ENCODE measurements at regions not wholly inside any gene's neighbourhood (a gene's known extent, or its start where the extent isn't known, plus 50 kb on each side); places are given as distances from the start of the nearest gene placed in this dataset.
A peak's percentile ranks its signal among the peaks of the same experiment; 100 is the strongest.

DNA sequence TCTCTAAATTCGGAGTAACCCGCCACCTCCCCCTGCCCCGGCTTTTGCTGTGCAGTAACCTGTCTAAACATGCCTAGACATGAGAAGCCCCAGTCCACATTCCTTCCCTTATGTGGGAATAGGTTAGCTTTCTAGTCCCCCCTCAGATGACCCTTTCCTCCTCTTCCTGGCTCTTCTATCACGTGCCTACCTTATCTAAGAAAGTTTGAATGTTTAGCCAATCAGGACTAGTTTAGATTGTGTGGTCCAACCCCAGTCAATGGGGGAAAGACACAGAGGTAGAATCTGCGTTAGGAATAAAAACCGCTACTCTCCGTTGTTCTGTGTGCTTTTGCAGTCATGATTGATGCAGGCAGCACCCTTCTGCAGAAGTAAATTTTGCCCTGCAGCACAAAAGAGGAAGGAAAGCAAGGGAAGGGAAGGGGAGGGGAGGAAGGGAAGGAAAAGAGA, 69.0 kb upstream of the CD93 start:
- peak overlapping the region; percentile 16 for H3K27ac ChIP-seq (ENCODE audit: control insufficient read depth, insufficient read depth, low read length)
- no peak overlapping the region for H3K4me3 ChIP-seq (ENCODE audit: control insufficient read depth in 2 of 3, extremely low read depth in 1 of 3, insufficient read depth in 2 of 3, low read depth in 1 of 3, low read length in 3 of 3)
- FAIRE-seq (peak; percentile 43), DNase-seq (ENCODE audit: low read depth, low spot score) (no peak)
- H3K27me3 ChIP-seq (ENCODE audit: control insufficient read depth, extremely low read depth, insufficient read depth, low read length) = no peaks in the 10 kb centered on the region
- no peaks in the 10 kb centered on the region for H4K20me1 ChIP-seq (ENCODE audit: control insufficient read depth, extremely low read depth, insufficient read depth, low read length)
- H3K9me3 ChIP-seq (ENCODE audit: control insufficient read depth, low read depth, low read length) = no peaks in the 10 kb centered on the region
- dilution Hi-C loops (cut with MboI; ENCODE audit: extremely low pct_ligation_motif_present, low sequenced_read_pairs) = no loop called here
- no peaks in the 10 kb centered on the region for H3K79me2 ChIP-seq (ENCODE audit: control insufficient read depth, insufficient read depth, low read length)
- no peak overlapping the region for H2AFZ ChIP-seq (ENCODE audit: control insufficient read depth, low read length)
- peak overlapping the region; percentile 41 for H3K4me2 ChIP-seq (ENCODE audit: control insufficient read depth, extremely low read depth, insufficient read depth, low read depth, low read length)
- peaks cover 2% of the 10 kb centered on the region for H3K9me1 ChIP-seq (ENCODE audit: control insufficient read depth, extremely low read depth, insufficient read depth, low read length)
- H3K36me3 ChIP-seq (ENCODE audit: control insufficient read depth in 2 of 2, extremely low read depth in 1 of 2, insufficient read depth in 2 of 2, low read length in 2 of 2) = no peaks in the 10 kb centered on the region
- TF ChIP-seq EZH2 (IDR thresholded peaks at IDR 0.05; ENCODE audit: low read length) = no peak
- TF ChIP-seq, protein P1, sequence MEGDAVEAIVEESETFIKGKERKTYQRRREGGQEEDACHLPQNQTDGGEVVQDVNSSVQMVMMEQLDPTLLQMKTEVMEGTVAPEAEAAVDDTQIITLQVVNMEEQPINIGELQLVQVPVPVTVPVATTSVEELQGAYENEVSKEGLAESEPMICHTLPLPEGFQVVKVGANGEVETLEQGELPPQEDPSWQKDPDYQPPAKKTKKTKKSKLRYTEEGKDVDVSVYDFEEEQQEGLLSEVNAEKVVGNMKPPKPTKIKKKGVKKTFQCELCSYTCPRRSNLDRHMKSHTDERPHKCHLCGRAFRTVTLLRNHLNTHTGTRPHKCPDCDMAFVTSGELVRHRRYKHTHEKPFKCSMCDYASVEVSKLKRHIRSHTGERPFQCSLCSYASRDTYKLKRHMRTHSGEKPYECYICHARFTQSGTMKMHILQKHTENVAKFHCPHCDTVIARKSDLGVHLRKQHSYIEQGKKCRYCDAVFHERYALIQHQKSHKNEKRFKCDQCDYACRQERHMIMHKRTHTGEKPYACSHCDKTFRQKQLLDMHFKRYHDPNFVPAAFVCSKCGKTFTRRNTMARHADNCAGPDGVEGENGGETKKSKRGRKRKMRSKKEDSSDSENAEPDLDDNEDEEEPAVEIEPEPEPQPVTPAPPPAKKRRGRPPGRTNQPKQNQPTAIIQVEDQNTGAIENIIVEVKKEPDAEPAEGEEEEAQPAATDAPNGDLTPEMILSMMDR (optimal IDR thresholded peaks at IDR 0.05 in 1 of 3, IDR thresholded peaks at IDR 0.05 in 1 of 3, conservative IDR thresholded peaks at IDR 0.05 in 1 of 3; ENCODE audit: extremely low read depth in 1 of 3, insufficient read depth in 2 of 3, low read length in 3 of 3) = no peak
- no peak overlapping the region for H3K9ac ChIP-seq (ENCODE audit: control insufficient read depth, extremely low read depth, insufficient read depth, low read length)
- H3K4me1 ChIP-seq (ENCODE audit: control insufficient read depth, extremely low read depth, insufficient read depth, low read length) = peaks cover 42% of the 10 kb centered on the region

DNA sequence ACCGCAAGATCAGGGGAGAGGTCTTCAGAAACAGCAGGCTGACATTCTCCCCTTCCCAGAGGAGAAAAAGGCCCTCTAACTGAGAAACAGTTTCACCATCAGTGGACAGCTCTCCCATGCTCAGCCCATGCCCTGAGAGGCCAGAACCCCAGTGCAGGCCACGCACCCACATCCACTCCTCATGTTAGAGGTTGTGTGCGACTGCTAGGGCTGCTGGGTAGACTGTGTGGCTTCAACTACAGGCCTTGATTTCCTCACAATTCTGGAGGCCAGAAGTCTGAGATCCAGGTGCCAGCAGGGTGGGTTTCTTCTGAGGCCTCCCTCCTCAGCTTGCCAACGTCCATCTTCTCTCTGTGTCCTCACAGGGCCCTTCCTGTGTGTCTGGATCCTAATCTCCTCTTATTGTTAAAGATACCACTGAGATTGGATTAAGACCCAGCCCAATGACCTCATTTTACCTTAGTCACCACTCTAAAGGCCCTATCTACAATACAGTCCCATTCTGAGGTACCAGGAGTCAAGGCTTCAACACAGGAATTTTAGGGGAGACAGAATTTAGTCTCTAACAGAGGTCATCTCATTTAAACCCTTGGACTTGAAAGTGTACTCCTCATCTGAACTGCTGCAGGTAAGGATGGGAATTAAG, 67.7 kb upstream of the CD93 start:
- Histone ChIP-seq H3K79me2 (ENCODE audit: control insufficient read depth, insufficient read depth, low read length) (no peaks in the 10 kb centered on the region), H3K9ac (ENCODE audit: control insufficient read depth, extremely low read depth, insufficient read depth, low read length) (no peak overlapping the region), H3K4me2 (ENCODE audit: control insufficient read depth, extremely low read depth, insufficient read depth, low read depth, low read length) (no peak overlapping the region), H3K27ac (ENCODE audit: control insufficient read depth, insufficient read depth, low read length) (no peak overlapping the region), H3K9me3 (ENCODE audit: control insufficient read depth, low read depth, low read length) (no peaks in the 10 kb centered on the region), H3K4me3 (ENCODE audit: control insufficient read depth in 2 of 3, extremely low read depth in 1 of 3, insufficient read depth in 2 of 3, low read depth in 1 of 3, low read length in 3 of 3) (no peak overlapping the region), H4K20me1 (ENCODE audit: control insufficient read depth, extremely low read depth, insufficient read depth, low read length) (no peaks in the 10 kb centered on the region), H3K4me1 (ENCODE audit: control insufficient read depth, extremely low read depth, insufficient read depth, low read length) (peaks cover 33% of the 10 kb centered on the region), H3K27me3 (ENCODE audit: control insufficient read depth, extremely low read depth, insufficient read depth, low read length) (no peaks in the 10 kb centered on the region), H3K9me1 (ENCODE audit: control insufficient read depth, extremely low read depth, insufficient read depth, low read length) (no peaks in the 10 kb centered on the region), H2AFZ (ENCODE audit: control insufficient read depth, low read length) (no peak overlapping the region), H3K36me3 (ENCODE audit: control insufficient read depth in 2 of 2, extremely low read depth in 1 of 2, insufficient read depth in 2 of 2, low read length in 2 of 2) (no peaks in the 10 kb centered on the region)
- FAIRE-seq (no peak), DNase-seq (ENCODE audit: low read depth, low spot score) (no peak)
- TF ChIP-seq EZH2 (IDR thresholded peaks at IDR 0.05; ENCODE audit: low read length) = no peak
- TF ChIP-seq, protein P1 (optimal IDR thresholded peaks at IDR 0.05 in 1 of 3, IDR thresholded peaks at IDR 0.05 in 1 of 3, conservative IDR thresholded peaks at IDR 0.05 in 1 of 3; ENCODE audit: extremely low read depth in 1 of 3, insufficient read depth in 2 of 3, low read length in 3 of 3) = no peak
- dilution Hi-C loops (cut with MboI; ENCODE audit: extremely low pct_ligation_motif_present, low sequenced_read_pairs) = no loop called here

Measured in keratinocyte (primary cell).